CD4-positive, CD25-positive, alpha-beta regulatory T cell (primary cell): ENCODE measurements at regions not wholly inside any gene's neighbourhood (a gene's known extent, or its start where the extent isn't known, plus 50 kb on each side); places are given as distances from the start of the nearest gene placed in this dataset.
"Not testable (repeated sequence)": the region's sequence is repeated elsewhere in the genome, so short reads cannot be mapped to it uniquely, and the experiment has no call there.

Experiments
- ATAC-seq, 2 donors: fragments of 150-1000 bp; cut with Tn5 transposase; one replicate each; pipeline ENCODE4 v1.10.0; 2021; ENCODE audit warnings: low read depth in 2 of 2, moderate number of reproducible peaks in 2 of 2, moderate library complexity in 1 of 2
- DNase-seq, 3 donors: peaks; one replicate each; pipeline versions ENCODE4 v3.0.0 to v3.0.0-alpha.2; 2012 to 2022; ENCODE audit warnings: mixed read lengths in 1 of 3
- H3K27ac ChIP-seq: one replicate; pipeline ENCODE4 v1.7.0; 2013; ENCODE audit warnings: mild to moderate bottlenecking, low read length; ENCODE audit not compliant: insufficient read depth, poor library complexity, severe bottlenecking
- H3K27me3 ChIP-seq: one replicate; pipeline ENCODE4 v1.7.0; 2013; ENCODE audit warnings: low read length; ENCODE audit not compliant: control insufficient read depth, insufficient read depth
- H3K36me3 ChIP-seq: one replicate; pipeline ENCODE4 v1.7.0; 2013; ENCODE audit warnings: mild to moderate bottlenecking, low read length, moderate library complexity; ENCODE audit not compliant: control insufficient read depth, insufficient read depth
- H3K4me1 ChIP-seq: 2 replicates; pipeline ENCODE4 v1.7.0; 2013; ENCODE audit warnings: mild to moderate bottlenecking, low read length; ENCODE audit not compliant: insufficient read depth, control insufficient read depth, poor library complexity, severe bottlenecking
- H3K4me3 ChIP-seq: one replicate; pipeline ENCODE4 v1.7.0; 2013; ENCODE audit warnings: low read depth, mild to moderate bottlenecking, low read length, moderate library complexity
- H3K9me3 ChIP-seq, 2 experiments: 1 replicate in 1 of 2; 2 replicates in 1 of 2; pipeline ENCODE4 v1.7.0; 2013; ENCODE audit warnings: low read length in 2 of 2, mild to moderate bottlenecking in 1 of 2, moderate library complexity in 1 of 2; ENCODE audit not compliant: control insufficient read depth in 2 of 2
- H3K27ac Mint-ChIP-seq, 3 donors: one replicate each; pipeline ENCODE4 v1.8.0; 2020 to 2022; ENCODE audit warnings: mild to moderate bottlenecking in 3 of 3, mixed read lengths in 3 of 3, moderate library complexity in 2 of 3
- H3K27me3 Mint-ChIP-seq: one replicate; pipeline ENCODE4 v1.8.0; 2022; ENCODE audit warnings: mild to moderate bottlenecking, mixed read lengths
- H3K36me3 Mint-ChIP-seq: one replicate; pipeline ENCODE4 v1.8.0; 2020; ENCODE audit warnings: mixed read lengths
- H3K4me1 Mint-ChIP-seq, 4 donors: one replicate each; pipeline ENCODE4 v1.8.0; 2020 to 2022; ENCODE audit warnings: mixed read lengths in 4 of 4, mild to moderate bottlenecking in 1 of 4
- H3K4me3 Mint-ChIP-seq, 4 donors: one replicate each; pipeline ENCODE4 v1.8.0; 2020 to 2022; ENCODE audit warnings: mild to moderate bottlenecking in 4 of 4, mixed read lengths in 4 of 4, moderate library complexity in 3 of 4
- H3K9me3 Mint-ChIP-seq, 7 donors: one replicate each; pipeline ENCODE4 v1.8.0; 2020 to 2022; ENCODE audit warnings: mixed read lengths in 7 of 7, mild to moderate bottlenecking in 3 of 7, moderate library complexity in 2 of 7

- Mint-ChIP-seq H3K36me3 (no peaks in the 10 kb centered on the region), H3K27me3 (no peaks in the 10 kb centered on the region), H3K4me3 (no peak overlapping the region), H3K27ac (no peak overlapping the region), H3K4me1 (no peaks in the 10 kb centered on the region), H3K9me3 (peaks cover 0 to 9% (median 0%) of the 10 kb centered on the region in 7 donors)
- DNase-seq (no peak), ATAC-seq (no peak)
- no peaks in the 10 kb centered on the region for H3K36me3 ChIP-seq
- no peaks in the 10 kb centered on the region for H3K27me3 ChIP-seq
- H3K4me1 ChIP-seq = no peaks in the 10 kb centered on the region
- H3K9me3 ChIP-seq = peaks cover 0 to 6% of the 10 kb centered on the region in 2 experiments
- no peak overlapping the region for H3K27ac ChIP-seq
- H3K4me3 ChIP-seq = no peak overlapping the region
These were observed 598.0 kb upstream of the AADAT start for GRCh38 chr4:170687751-170688150.

GRCh38 chr4:170685701-170686100, 595.9 kb upstream of the AADAT start:
- not testable (repeated sequence) for ATAC-seq, H3K9me3 Mint-ChIP-seq, DNase-seq, H3K4me3 ChIP-seq, H3K4me3 Mint-ChIP-seq, H3K36me3 Mint-ChIP-seq, H3K4me1 Mint-ChIP-seq, H3K27ac ChIP-seq, H3K9me3 ChIP-seq, H3K27me3 Mint-ChIP-seq, H3K27me3 ChIP-seq, H3K27ac Mint-ChIP-seq, H3K4me1 ChIP-seq, H3K36me3 ChIP-seq

- Mint-ChIP-seq H3K9me3 (peaks cover 0 to 21% (median 4%) of the 10 kb centered on the region in 7 donors), H3K27me3 (no peaks in the 10 kb centered on the region), H3K4me3 (no peak overlapping the region), H3K27ac (no peak overlapping the region), H3K4me1 (no peaks in the 10 kb centered on the region), H3K36me3 (no peaks in the 10 kb centered on the region)
- no peak for DNase-seq
- Histone ChIP-seq H3K4me1 (no peaks in the 10 kb centered on the region), H3K9me3 (no peaks in the 10 kb centered on the region), H3K27ac (no peak overlapping the region), H3K4me3 (no peak overlapping the region), H3K27me3 (no peaks in the 10 kb centered on the region), H3K36me3 (no peaks in the 10 kb centered on the region)
- no peak for ATAC-seq
These were observed 593.0 kb upstream of the AADAT start for GRCh38 chr4:170682558-170683294.

GRCh38 chr4:170682087-170682486, 592.3 kb upstream of the AADAT start:
- H3K27me3 Mint-ChIP-seq, ATAC-seq: not testable (repeated sequence)
- peaks cover 0 to 21% (median 4%) of the 10 kb centered on the region in 7 donors for H3K9me3 Mint-ChIP-seq

GRCh38 chr4:170675568-170676262, 586.0 kb upstream of the AADAT start:
- no peaks in the 10 kb centered on the region for H3K27me3 ChIP-seq
- no peak overlapping the region for H3K4me3 ChIP-seq
- no peaks in the 10 kb centered on the region for H3K4me1 Mint-ChIP-seq
- no peak overlapping the region for H3K27ac ChIP-seq
- H3K27ac Mint-ChIP-seq = no peak overlapping the region
- no peak overlapping the region for H3K4me3 Mint-ChIP-seq
- H3K36me3 ChIP-seq = no peaks in the 10 kb centered on the region
- H3K9me3 Mint-ChIP-seq = peaks cover 2 to 17% (median 12%) of the 10 kb centered on the region in 7 donors
- no peaks in the 10 kb centered on the region for H3K27me3 Mint-ChIP-seq
- ATAC-seq (no peak), DNase-seq (no peak)
- H3K36me3 Mint-ChIP-seq = no peaks in the 10 kb centered on the region
- no peaks in the 10 kb centered on the region for H3K4me1 ChIP-seq
- H3K9me3 ChIP-seq = peaks cover 0 to 2% of the 10 kb centered on the region in 2 experiments

More at GRCh38 chr4:170682087-170682486, 592.3 kb upstream of the AADAT start:
- not testable (repeated sequence) for H3K4me1 Mint-ChIP-seq, H3K36me3 Mint-ChIP-seq, H3K27ac Mint-ChIP-seq, H3K4me1 ChIP-seq, H3K36me3 ChIP-seq, H3K4me3 Mint-ChIP-seq, H3K27me3 ChIP-seq, H3K9me3 ChIP-seq, H3K27ac ChIP-seq, H3K4me3 ChIP-seq, DNase-seq

GRCh38 chr4:170674176-170674575, 584.4 kb upstream of the AADAT start:
- Histone ChIP-seq H3K4me1 (no peaks in the 10 kb centered on the region), H3K4me3 (no peak overlapping the region), H3K36me3 (no peaks in the 10 kb centered on the region), H3K27me3 (no peaks in the 10 kb centered on the region), H3K27ac (no peak overlapping the region), H3K9me3 (peaks cover 0 to 2% of the 10 kb centered on the region in 2 experiments)
- ATAC-seq (no peak), DNase-seq (no peak)
- H3K4me1 Mint-ChIP-seq = no peaks in the 10 kb centered on the region
- no peaks in the 10 kb centered on the region for H3K27me3 Mint-ChIP-seq
- H3K9me3 Mint-ChIP-seq = peaks cover 3 to 17% (median 11%) of the 10 kb centered on the region in 7 donors
- H3K27ac Mint-ChIP-seq = no peak overlapping the region
- H3K36me3 Mint-ChIP-seq = no peaks in the 10 kb centered on the region
- H3K4me3 Mint-ChIP-seq = no peak overlapping the region

GRCh38 chr4:170672381-170672965, 582.7 kb upstream of the AADAT start:
- Histone ChIP-seq H3K9me3 (peaks cover 0 to 1% of the 10 kb centered on the region in 2 experiments), H3K27me3 (no peaks in the 10 kb centered on the region), H3K27ac (no peak overlapping the region), H3K4me3 (no peak overlapping the region), H3K36me3 (no peaks in the 10 kb centered on the region), H3K4me1 (no peaks in the 10 kb centered on the region)
- ATAC-seq (no peak), DNase-seq (no peak)
- H3K36me3 Mint-ChIP-seq = no peaks in the 10 kb centered on the region
- peaks cover 0 to 17% (median 6%) of the 10 kb centered on the region in 7 donors for H3K9me3 Mint-ChIP-seq
- no peaks in the 10 kb centered on the region for H3K27me3 Mint-ChIP-seq
- H3K4me3 Mint-ChIP-seq = no peak overlapping the region
- H3K27ac Mint-ChIP-seq = no peak overlapping the region
- H3K4me1 Mint-ChIP-seq = no peaks in the 10 kb centered on the region
